ENCODE measurements at regions not wholly inside any gene's neighbourhood (a gene's known extent, or its start where the extent isn't known, plus 50 kb on each side); places are given as distances from the start of the nearest gene placed in this dataset.

DNA sequence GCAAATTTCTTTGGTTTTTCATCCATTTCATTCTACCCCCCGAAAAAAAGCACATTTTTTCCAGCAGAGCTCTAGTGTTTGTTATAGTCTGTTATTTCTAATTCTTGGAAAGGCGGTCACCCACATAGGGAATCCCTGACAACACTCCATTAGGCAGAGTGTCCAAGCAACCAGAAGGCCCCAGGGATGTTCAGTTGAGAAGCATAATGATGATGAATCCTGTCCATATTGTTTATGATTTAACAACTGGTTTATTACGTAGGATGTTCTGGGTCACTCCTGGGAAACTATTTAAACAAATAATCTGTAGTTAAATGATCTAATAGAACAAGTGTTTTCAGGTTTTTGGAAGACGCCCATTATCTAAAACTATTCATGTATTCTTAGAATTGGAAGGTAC, 388.7 kb downstream of the TNS1 start:
- TF ChIP-seq EP300 (IDR thresholded peaks at IDR 0.05; ENCODE audit: borderline replicate concordance in 1 of 2, low read depth in 1 of 2, low read length in 1 of 2) (no peak), YY1 (IDR thresholded peaks at IDR 0.05; ENCODE audit: low read depth) (no peak), POLR2AphosphoS5 (IDR thresholded peaks at IDR 0.05; ENCODE audit: low read depth, low read length) (no peak), RFX5 (IDR thresholded peaks at IDR 0.05; ENCODE audit: low read length) (no peak), ELF1 (IDR thresholded peaks at IDR 0.05) (no peak), TCF12 (IDR thresholded peaks at IDR 0.05) (no peak), NFIC (IDR thresholded peaks at IDR 0.05; ENCODE audit: borderline replicate concordance) (no peak)
- TF ChIP-seq, protein P1, sequence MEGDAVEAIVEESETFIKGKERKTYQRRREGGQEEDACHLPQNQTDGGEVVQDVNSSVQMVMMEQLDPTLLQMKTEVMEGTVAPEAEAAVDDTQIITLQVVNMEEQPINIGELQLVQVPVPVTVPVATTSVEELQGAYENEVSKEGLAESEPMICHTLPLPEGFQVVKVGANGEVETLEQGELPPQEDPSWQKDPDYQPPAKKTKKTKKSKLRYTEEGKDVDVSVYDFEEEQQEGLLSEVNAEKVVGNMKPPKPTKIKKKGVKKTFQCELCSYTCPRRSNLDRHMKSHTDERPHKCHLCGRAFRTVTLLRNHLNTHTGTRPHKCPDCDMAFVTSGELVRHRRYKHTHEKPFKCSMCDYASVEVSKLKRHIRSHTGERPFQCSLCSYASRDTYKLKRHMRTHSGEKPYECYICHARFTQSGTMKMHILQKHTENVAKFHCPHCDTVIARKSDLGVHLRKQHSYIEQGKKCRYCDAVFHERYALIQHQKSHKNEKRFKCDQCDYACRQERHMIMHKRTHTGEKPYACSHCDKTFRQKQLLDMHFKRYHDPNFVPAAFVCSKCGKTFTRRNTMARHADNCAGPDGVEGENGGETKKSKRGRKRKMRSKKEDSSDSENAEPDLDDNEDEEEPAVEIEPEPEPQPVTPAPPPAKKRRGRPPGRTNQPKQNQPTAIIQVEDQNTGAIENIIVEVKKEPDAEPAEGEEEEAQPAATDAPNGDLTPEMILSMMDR (IDR thresholded peaks at IDR 0.05): no peak
- TF ChIP-seq, protein P2, sequence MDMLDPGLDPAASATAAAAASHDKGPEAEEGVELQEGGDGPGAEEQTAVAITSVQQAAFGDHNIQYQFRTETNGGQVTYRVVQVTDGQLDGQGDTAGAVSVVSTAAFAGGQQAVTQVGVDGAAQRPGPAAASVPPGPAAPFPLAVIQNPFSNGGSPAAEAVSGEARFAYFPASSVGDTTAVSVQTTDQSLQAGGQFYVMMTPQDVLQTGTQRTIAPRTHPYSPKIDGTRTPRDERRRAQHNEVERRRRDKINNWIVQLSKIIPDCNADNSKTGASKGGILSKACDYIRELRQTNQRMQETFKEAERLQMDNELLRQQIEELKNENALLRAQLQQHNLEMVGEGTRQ (IDR thresholded peaks at IDR 0.05; ENCODE audit: borderline replicate concordance, low read depth, low read length): no peak
- TF ChIP-seq, protein P3, sequence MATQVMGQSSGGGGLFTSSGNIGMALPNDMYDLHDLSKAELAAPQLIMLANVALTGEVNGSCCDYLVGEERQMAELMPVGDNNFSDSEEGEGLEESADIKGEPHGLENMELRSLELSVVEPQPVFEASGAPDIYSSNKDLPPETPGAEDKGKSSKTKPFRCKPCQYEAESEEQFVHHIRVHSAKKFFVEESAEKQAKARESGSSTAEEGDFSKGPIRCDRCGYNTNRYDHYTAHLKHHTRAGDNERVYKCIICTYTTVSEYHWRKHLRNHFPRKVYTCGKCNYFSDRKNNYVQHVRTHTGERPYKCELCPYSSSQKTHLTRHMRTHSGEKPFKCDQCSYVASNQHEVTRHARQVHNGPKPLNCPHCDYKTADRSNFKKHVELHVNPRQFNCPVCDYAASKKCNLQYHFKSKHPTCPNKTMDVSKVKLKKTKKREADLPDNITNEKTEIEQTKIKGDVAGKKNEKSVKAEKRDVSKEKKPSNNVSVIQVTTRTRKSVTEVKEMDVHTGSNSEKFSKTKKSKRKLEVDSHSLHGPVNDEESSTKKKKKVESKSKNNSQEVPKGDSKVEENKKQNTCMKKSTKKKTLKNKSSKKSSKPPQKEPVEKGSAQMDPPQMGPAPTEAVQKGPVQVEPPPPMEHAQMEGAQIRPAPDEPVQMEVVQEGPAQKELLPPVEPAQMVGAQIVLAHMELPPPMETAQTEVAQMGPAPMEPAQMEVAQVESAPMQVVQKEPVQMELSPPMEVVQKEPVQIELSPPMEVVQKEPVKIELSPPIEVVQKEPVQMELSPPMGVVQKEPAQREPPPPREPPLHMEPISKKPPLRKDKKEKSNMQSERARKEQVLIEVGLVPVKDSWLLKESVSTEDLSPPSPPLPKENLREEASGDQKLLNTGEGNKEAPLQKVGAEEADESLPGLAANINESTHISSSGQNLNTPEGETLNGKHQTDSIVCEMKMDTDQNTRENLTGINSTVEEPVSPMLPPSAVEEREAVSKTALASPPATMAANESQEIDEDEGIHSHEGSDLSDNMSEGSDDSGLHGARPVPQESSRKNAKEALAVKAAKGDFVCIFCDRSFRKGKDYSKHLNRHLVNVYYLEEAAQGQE (IDR thresholded peaks at IDR 0.05; ENCODE audit: low read depth, low read length): no peak
- TF ChIP-seq, protein P4, sequence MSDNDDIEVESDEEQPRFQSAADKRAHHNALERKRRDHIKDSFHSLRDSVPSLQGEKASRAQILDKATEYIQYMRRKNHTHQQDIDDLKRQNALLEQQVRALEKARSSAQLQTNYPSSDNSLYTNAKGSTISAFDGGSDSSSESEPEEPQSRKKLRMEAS (IDR thresholded peaks at IDR 0.05; ENCODE audit: low read depth): no peak
